Embryonic facial prominence (tissue), 1 donor: ENCODE measurements at regions not wholly inside any gene's neighbourhood (a gene's known extent, or its start where the extent isn't known, plus 50 kb on each side); places are given as distances from the start of the nearest gene placed in this dataset.
A peak's percentile ranks its signal among the peaks of the same experiment; 100 is the strongest.
"Not testable (repeated sequence)": the region's sequence is repeated elsewhere in the genome, so short reads cannot be mapped to it uniquely, and the experiment has no call there.

Experiments used
- DNase-seq: peaks from one replicate; pipeline ENCODE4 v3.0.0-alpha.2; 2016; ENCODE audit errors: extremely low spot score

GRCh38 chr13:58893396-58893795, 1261.9 kb downstream of the PCDH17 start:
- DNase-seq = no peak

DNA sequence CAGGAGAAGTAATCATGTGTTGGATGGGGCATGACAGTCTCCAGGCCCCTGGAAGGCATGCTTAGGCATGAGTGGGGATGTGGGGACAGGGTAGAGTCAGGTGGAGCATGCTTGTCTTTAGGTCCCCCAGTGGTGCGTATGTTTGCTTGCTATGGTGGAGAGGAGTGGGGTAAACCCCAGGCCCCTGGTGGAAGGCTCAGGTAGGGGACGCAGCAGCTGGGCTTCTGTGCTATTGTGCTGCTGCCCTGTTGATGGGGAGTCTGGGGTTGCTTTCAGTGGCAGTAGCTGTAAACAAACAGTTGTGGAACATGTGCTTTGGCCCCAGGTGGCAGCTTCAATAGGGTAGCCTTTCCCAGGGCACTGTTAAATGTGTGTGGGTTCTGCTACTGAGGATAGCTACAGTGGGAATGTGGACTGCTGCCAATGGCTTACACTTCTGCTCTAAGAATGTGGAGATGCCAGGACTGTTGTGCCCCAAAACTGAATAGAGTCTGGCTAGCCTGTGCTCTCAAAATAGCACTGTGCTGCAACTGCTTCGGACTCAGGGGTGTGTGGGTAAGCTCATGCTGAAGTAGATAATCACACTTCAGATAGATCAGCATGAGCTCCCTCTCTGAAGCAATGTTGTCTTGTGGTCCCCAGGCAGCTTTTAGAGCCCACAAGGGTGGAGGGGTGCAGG, 1257.3 kb downstream of the DIAPH3 start:
- no peak for DNase-seq

DNA sequence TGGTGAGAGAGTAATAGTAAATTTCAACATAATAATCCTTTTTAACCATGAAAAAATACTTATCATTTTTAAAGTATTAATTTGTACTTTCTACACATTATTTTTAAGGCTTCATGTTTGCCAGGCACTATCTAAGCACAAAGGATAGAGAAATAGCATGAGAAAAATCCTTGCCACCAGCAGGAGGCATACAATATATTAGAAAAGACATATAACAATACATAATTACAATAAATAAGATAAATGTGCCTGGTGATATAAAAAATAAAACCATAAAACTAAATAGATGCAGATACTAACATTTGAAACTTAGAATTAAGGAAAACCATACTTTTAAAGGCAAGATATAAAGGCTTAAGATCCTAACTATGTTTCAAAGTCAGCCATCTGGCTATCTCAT, 1256.4 kb downstream of the DIAPH3 start:
- no peak for DNase-seq

DNA sequence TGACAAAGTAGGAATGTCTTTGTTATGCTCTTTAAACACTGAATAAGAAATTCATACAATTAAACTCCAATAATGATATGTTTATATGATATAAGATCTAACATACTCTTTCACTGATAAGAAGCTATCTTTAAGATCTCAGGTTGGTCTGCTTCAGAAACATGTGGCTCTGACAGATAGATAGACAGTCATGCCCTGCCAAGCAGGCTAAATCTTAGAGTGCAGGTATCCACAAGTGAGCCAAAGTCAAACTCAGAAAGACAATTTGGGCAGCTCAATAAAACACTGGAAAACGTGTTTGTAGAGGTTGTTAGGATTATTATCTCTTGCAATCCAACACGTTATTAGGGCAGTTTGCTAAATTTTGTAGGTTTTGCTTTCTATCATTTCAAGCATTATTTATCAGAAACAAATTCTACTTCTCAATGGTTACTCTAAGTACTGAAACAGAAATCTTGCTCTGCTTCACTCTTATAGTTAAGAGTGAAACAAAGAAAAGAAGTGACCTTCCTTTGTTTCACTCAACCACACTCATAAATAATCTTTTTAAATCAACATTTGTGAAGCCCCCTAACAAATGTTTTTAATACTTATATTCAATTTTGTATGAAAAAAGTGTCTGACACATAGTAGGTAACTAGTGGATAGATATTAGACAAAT, 1255.6 kb downstream of the DIAPH3 start:
- no peak for DNase-seq

GRCh38 chr13:58919551-58919950, 1244.2 kb downstream of the DIAPH3 start:
- DNase-seq = no peak

GRCh38 chr13:58921129-58921528, 1242.6 kb downstream of the DIAPH3 start:
- DNase-seq = no peak

- DNase-seq = no peak
Measured at GRCh38 chr13:58926858-58927257, 1236.9 kb downstream of the DIAPH3 start.

DNA sequence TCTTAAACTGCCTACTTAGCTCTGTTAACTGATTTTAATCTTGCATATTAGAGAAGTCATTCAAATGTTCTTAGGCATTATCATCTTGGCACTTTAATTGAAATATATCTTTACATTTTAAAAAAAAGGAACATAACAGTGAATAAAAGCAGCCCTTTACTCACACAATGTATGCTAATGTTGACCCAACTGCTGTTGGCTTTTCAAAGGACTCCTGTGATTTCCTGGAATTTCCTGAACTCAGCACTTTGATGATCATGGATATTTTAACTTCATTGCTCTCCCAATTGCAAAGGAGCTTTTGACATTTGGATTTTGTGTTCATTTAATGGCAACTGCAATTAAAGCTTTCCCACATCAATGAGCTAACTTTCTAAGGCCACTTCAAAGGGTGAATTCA, 1230.3 kb downstream of the DIAPH3 start:
- DNase-seq = no peak

- DNase-seq = no peak
Measured at GRCh38 chr13:58935689-58936088, 1228.0 kb downstream of the DIAPH3 start.

DNA sequence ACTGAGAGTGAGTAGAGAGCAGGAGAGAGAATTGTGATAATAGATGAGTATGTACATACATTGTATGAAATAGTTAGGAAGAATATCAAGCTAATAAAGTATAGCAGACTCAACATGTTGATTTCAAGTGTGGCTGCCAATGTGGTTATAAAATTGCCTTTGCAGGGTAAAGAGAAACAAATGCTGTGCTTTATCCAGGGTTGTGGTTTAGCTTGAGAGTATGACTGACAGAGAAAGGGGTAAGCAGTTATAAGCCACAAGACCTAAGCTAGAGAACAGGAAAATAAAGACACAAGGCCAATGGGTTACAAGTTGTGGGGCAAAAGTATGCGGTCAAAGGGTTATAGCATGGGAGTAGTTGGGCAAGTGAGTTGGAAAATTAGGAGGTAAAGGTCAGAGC, 1217.5 kb downstream of the DIAPH3 start:
- DNase-seq = peak; percentile 12

- no peak for DNase-seq
Measured at GRCh38 chr13:58949646-58950045, 1214.1 kb downstream of the DIAPH3 start.

DNA sequence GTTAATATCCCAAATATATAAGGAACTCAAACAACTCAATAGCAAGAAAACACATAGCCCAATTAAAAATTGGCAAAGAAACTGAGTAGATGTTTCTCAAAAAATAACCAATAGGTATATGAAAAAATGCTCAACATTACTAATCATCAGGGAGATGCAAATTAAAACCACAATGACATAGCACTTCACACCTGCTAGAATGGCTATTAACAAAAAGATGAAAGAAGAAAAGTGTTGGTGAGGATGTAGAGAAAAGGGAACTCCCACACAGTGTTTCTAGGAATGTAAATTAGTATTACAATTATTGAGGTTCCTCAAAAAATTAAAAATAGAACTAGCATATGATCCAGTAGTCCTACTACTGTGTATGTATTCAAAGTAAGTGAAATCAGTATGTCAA, 1212.8 kb downstream of the DIAPH3 start:
- DNase-seq = no peak

DNA sequence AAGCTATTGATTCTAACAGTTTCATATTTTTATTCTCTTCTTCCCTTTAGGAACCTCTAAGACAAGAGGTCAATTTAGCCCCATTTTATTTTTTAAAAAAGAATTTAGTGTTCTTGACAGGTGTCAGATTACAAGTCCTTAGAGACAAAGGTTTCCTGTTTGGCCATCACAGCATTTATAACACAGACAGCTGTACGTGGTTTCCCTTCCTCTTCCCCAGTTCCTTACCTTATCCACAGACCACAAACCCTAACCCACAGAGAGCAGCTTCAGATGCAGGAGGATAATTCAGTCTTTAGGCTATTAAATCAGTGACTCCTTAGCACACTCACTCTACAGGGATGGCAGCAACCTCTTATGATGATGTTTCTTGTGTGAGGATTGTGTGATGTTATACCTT, 1210.1 kb downstream of the DIAPH3 start:
- DNase-seq = no peak

GRCh38 chr13:58955546-58956385, 1208.0 kb downstream of the DIAPH3 start:
- no peak for DNase-seq

DNA sequence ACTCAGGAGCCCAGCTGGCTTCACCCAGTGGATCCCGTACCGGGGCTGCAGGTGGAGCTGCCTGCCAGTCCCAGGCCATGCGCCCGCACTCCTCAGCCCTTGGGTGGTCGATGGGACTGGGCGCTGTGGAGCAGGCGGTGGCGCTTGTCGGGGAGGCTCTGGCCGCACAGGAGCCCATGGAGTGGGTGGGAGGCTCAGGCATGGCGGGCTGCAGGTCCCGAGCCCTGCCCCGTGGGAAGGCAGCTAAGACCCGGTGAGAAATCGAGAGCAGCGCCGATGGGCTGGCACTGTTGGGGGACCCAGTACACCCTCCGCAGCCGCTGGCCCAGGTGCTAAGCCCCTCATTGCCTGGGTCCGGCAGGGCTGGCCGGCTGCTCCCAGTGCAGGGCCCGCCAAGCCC, 1205.6 kb downstream of the DIAPH3 start:
- not testable (repeated sequence) for DNase-seq

- no peak for DNase-seq
Measured at GRCh38 chr13:58960888-58961287, 1202.8 kb downstream of the DIAPH3 start.

- no peak for DNase-seq
Measured at GRCh38 chr13:58963321-58963720, 1200.4 kb downstream of the DIAPH3 start.

GRCh38 chr13:58964048-58964447, 1199.7 kb downstream of the DIAPH3 start:
- DNase-seq = no peak

DNA sequence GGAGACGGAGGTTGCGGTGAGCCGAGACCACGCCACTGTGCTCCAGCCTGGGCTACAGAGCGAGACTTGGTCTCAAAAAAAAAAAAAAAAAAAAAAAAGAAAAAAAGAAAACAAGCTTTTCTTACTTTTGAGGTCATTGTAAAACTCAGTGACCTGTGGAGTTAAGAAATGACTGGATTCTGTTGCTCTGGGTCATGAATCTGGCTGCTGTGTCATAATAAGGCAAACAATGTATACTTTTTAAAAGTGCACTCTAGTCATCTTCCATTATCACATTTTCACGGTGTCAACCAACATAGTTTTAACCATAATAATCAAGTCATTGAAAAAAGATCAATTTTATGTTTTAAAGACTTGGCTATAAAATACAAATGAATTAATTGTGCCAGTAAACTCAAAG, 1186.6 kb downstream of the DIAPH3 start:
- DNase-seq = no peak

DNA sequence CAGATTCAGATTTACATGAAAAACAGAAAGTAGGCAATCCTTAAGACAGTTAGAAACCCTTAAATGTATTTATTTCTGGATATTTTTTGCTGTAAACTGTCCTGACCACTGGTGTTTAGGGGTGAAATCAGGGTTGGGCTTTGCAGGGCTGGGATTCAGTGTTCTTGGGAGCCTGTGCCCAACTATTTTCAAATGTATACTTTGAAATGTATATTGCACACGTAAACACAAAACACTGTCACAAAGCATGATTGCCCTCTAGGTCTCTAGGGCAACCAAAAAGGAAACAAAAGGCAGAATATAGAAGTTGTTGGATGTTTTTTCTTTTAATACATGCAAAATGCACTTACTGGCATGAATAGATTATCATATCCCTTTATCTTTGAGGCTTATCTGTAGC, 1185.4 kb downstream of the DIAPH3 start:
- no peak for DNase-seq

DNA sequence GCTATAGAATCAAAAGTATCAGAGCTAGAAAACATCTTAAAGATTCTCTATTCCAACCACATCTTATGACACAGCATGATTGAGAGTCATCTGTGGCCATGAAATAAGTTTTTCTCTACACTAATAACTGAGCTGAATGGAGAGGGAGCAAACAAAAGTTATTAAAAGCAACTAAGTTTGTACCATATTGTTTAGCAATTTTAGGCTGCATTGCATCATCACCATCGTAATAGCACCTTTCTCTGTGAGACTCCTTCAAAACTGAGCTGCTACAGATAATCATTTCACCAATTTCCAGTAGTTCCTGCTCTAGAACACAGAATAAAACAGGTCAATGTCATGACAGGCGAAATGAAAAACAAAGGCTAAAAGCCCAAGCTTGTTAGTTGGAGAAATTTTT, 1183.9 kb downstream of the DIAPH3 start:
- DNase-seq = no peak

DNA sequence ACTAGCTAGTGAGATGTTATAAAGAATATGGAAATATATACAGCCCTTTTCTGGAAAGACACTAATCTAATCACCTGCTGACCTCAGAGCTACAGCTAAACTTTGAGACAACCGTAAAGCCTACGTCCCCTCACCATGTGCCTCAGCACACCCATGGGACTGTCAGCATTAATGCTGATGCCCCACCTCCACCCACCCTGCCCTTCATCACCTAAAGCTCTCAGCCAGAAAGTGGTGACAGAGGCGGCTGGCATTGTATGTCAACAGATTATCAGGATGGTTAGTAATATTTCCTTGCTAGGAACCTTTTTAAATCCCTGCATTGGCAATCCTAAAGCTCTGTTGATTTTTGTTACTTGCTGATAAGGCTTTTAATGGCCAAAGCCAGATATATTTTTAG, 1177.9 kb downstream of the DIAPH3 start:
- DNase-seq = no peak

GRCh38 chr13:58989556-58989955, 1174.2 kb downstream of the DIAPH3 start:
- DNase-seq = no peak
